WI38 (cell line): ENCODE measurements at regions not wholly inside any gene's neighbourhood (a gene's known extent, or its start where the extent isn't known, plus 50 kb on each side); places are given as distances from the start of the nearest gene placed in this dataset.
"Not testable (repeated sequence)": the region's sequence is repeated elsewhere in the genome, so short reads cannot be mapped to it uniquely, and the experiment has no call there.

Experiments used
- H3K4me3 ChIP-seq: 2 replicates; pipeline ENCODE4 v1.5.1; 2011; ENCODE audit warnings: low read depth, mild to moderate bottlenecking, control low read depth, low read length
- TF ChIP-seq, protein P1 (sequence below): IDR thresholded peaks from 2 replicates; pipeline ENCODE4 v1.5.1; 2012; ENCODE audit warnings: low read depth, mild to moderate bottlenecking, control low read depth, low read length

DNA sequence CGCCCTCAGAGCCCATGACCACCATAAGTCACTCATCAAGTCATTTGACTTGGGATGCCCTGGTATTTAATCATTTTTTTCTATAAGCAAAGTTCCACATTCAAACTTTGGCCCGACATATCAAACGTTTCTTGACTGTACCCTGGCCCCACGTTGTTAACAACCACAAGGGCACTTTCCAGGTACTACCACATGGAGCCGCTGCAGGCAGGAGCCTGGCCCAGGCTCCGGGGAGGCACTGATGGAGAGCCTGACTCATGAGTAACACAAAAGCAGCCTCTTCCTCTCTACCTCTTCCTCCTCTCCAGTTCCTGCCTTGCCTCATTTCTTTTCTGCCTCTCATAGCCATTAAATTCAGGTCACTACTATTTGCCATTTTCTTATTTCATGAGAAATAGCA is 95.9 kb upstream of the ADORA2B start:
- TF ChIP-seq, protein P1, sequence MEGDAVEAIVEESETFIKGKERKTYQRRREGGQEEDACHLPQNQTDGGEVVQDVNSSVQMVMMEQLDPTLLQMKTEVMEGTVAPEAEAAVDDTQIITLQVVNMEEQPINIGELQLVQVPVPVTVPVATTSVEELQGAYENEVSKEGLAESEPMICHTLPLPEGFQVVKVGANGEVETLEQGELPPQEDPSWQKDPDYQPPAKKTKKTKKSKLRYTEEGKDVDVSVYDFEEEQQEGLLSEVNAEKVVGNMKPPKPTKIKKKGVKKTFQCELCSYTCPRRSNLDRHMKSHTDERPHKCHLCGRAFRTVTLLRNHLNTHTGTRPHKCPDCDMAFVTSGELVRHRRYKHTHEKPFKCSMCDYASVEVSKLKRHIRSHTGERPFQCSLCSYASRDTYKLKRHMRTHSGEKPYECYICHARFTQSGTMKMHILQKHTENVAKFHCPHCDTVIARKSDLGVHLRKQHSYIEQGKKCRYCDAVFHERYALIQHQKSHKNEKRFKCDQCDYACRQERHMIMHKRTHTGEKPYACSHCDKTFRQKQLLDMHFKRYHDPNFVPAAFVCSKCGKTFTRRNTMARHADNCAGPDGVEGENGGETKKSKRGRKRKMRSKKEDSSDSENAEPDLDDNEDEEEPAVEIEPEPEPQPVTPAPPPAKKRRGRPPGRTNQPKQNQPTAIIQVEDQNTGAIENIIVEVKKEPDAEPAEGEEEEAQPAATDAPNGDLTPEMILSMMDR, result 0 out of 2 replicates have a peak, but pooled peaks have one; percentile 20
- not testable (repeated sequence) for H3K4me3 ChIP-seq

DNA sequence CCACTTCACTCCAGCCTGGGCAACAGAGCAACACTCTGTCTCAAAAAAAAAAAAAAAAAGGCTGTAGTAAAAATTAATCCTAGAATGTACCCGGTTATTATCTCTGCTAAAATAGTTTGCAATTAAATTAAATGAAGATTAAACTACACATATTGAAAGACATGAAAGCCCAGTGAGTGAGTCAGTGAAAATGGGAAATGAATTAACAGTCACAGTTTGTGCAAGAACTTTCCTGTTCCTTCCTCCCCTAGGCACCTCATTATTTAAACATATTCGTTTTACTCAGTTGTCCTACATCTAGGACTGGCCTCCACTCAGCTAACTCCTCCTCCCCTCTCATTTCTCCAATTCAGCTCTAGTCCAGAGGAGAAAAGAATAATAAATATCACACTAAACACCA is 94.9 kb upstream of the ADORA2B start:
- H3K4me3 ChIP-seq, result not testable (repeated sequence)

- H3K4me3 ChIP-seq, result not testable (repeated sequence)
Measured at GRCh38 chr17:15850687-15851086, 94.2 kb upstream of the ADORA2B start.

DNA sequence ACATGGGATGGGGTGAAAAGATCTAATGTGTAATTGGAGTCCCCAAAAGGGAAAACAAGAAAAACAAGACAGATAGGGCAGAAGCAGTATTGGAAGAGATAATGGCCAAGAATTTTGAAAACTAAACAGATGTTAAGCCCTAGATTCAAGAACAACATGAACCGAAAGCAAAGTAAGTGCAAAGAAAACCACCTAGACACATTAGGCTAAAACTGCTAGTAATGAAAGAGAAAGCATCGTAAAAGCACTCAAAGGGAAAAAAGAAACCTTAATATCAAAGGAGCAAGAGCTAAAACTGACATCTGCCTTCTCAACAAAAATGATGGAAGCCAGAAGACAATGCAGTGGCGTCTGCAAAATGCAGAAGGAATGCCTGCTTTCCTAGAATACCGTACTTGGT is 92.1 kb upstream of the ADORA2B start:
- not testable (repeated sequence) for H3K4me3 ChIP-seq

DNA sequence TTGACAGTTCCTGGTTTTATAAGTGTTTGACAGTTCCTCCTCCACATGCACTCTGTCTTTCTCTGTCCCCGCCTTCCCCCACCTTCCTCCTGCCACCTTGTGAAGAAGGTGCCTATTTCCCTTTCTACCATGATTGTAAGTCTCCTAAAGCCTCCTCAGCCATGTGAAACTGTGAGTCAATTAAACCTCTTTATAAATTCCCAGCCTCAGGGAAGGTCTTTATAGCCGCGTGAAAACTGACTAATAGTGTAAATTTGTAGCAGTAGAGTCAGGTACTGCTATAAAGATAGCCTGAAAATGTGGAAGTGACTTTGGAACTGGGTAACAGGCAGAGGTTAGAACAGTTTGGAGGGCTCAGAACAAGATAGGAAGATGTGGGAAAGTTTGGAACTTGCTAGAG is 88.7 kb upstream of the ADORA2B start:
- H3K4me3 ChIP-seq, result not testable (repeated sequence)

DNA sequence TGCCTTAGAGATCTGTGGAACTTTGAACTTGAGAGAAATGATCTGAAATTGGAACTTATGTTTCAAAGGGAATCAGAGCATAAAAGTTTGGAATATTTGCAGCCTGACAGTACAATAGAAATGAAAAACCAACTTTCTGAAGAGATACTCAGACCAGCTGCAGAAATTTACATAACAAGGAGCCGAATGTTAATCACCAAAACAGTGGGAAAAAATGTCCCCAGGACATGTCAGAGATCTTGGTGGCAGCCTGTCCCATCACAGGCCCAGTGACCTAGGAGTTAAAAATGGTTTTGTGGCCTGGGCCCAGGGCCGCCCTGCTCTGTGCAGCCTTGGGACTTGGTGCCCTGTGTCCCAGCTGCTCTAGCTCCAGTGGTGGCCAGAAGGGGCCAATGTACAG is 88.2 kb upstream of the ADORA2B start:
- H3K4me3 ChIP-seq, result not testable (repeated sequence)

GRCh38 chr17:15858082-15858481 is 86.8 kb upstream of the ADORA2B start:
- not testable (repeated sequence) for H3K4me3 ChIP-seq

- not testable (repeated sequence) for H3K4me3 ChIP-seq
Measured at GRCh38 chr17:15860774-15861173, 84.2 kb upstream of the ADORA2B start.

DNA sequence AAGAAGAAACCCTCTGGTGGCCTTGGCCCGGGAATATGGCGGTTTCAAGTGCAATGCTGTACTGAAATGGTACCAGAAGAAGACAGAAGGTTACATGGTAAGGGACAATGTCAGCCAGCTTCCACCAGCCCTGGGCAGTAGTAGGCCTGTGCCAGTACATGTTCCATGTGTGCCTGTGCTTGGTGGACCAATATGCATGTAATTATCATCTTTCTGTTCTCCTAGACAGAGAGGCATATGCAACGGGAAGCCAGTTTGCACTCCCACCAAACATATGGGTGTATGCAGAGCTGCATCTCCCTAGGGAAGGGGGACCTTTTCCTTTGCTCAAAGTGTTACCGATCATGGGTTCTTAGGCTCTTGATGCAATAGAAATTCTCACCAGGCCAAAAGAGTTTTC is 80.9 kb upstream of the ADORA2B start:
- H3K4me3 ChIP-seq, result not testable (repeated sequence)

DNA sequence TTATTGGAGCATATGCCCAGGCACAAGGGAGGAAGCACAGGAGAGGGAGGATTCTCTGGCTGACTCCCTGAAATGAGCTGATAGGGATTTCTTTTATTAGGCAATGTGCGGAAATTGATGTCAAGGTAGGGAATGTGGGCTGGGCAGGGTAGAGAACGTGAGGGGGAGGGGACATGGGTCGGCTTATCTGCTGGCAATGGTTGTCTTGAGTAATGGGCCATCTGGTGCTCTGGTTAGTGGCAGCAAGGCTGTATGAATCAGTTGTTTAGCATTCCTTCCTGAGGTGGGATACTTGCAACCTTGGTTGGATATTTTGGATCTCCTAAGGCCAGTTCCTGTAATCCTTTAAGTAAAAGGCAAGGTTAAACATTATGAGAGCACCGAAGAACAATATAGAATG is 80.5 kb upstream of the ADORA2B start:
- H3K4me3 ChIP-seq, result not testable (repeated sequence)

- not testable (repeated sequence) for H3K4me3 ChIP-seq
Measured at GRCh38 chr17:15866015-15866414, 78.9 kb upstream of the ADORA2B start.

- H3K4me3 ChIP-seq, result not testable (repeated sequence)
Measured at GRCh38 chr17:15867331-15867730, 77.6 kb upstream of the ADORA2B start.

DNA sequence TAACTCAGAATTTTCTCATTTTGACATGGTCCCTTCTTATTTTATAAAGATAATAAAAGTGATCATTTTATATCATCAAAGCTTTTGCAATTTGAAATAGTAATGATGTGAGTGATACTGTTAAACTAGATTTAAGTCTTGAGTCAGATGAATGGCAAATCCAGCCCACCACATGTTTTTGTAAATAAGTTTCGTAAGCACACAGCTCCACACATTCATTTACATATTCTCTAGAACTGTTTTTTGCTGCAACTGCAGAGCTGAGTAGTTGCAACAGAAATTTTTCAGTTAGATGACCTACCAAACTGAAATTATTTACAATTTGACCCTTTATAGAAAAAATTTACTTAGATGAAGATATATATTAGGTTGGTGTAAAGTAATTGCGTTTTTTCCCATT is 75.1 kb upstream of the ADORA2B start:
- H3K4me3 ChIP-seq, result not testable (repeated sequence)

DNA sequence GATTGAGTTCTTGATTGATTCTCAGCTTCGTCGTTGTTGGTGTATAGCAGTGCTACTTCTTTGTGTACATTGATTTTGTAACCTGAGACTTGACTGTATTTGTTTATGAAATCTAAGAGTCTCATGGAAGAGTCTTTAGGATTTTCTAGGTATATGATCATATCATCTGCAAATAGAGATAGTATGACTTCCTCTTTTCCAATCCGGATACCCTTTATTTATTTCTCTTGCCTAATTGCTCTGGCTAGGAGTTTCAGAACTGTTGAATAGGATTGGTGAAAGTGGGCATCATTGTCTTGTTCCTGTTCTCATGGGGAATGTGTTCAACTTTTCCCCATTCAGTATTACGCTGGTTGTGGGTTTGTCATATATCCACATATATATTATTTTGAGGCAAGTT is 72.3 kb upstream of the ADORA2B start:
- not testable (repeated sequence) for H3K4me3 ChIP-seq

DNA sequence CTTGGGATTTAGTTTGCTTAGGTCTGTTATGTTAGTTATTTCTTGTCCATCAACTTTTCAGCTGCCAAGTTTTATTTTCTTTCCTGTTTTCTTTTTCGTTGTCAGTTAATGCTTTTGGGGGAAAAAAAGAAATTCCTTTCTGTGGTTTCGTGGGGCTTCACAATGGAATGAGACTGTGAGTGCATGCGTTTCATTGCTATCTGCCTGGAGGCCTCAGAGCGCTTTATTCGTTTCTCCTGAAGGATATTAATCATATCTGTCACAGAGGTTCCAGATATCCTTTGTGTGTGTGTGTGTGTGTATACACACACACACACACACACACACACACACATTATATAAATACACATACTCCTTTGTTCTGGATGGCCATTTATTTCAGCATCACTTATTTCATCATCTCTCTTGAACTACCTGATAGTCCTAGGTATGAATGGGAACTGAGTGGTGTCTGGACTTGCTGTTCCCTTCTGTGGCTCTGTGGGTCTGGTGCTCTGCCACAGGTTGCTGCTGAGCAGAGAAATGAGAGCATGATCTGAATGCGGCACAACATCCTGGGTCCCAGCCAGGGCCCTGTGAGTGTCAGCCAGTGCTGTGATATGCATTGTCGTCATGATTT is 66.9 kb upstream of the ADORA2B start:
- not testable (repeated sequence) for H3K4me3 ChIP-seq

DNA sequence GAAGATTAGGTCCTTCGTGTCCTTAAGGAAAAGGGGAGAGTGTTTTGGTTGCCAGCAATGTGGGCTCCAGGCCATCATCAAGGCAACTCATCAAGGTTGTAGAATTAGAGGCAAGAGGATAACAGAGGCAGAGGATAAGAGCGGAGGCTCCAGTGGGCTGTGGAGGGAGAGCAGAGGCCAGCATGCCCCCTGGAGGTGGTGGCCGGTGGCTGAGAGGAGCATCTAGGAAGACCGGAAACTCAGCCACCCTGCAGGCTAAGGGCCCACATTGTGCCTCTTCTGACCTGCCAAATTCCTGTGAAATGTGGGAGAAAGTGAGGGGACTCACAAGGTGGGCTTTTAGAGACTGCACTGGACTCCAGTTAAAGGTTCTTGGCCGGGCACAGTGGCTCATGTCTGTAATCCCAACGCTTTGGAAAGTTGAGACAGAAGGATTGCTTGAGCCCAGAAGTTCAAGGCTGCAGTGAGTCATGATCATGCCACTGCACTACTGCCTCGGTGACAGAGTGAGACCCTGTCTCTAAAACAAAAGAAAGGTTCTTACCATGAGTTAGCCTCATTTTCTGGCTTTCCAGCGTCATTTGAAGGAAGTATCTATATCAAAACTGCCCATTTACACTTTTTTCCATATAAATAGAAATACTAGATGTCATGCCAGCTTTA is 62.7 kb upstream of the ADORA2B start:
- TF ChIP-seq, protein P1, result no peak
- no peak overlapping the region for H3K4me3 ChIP-seq
